ENCODE measurements at regions not wholly inside any gene's neighbourhood (a gene's known extent, or its start where the extent isn't known, plus 50 kb on each side); places are given as distances from the start of the nearest gene placed in this dataset.

DNA sequence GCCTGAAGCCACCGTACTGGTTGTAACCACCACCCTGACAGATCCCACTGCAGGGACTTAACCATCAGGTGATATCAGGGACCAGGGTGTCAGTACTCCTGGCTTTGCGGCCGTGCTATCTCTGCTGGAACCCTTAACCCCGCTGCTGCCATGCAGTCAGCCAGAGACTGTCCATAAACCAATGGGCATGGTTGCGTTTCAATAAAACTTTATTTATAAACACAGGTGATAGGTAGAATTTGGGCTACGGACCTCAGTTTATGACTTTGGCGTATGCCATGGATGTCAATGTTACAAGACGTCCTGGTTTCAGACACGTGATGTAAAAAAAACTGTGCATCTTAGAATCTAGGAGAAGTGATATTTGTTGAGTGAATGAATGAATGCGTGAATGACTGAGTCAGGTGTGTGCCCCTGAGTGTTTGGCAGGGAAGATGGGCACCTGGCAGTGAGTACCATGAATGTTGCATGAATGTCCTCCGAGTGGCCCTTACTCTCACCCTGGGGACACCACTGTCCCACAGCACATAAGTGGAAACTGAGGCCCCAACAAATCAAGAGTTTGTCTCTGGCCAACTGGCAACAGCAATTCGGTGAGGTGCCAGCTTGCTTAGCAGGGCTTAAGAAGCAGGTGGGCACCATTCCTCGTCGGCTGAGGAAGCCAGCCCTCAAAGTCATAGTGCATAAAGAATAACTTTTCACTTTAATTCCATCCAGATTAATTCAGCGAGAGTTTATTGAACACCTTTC is 64.0 kb upstream of the APCDD1L start:
- no peak for TF ChIP-seq MXD3 (CRISPR knock-in tag; IDR thresholded peaks at IDR 0.05)
- 0 out of 2 replicates have a peak, but pooled peaks have one; percentile 9 for TF ChIP-seq ZNF558 (CRISPR knock-in tag; IDR thresholded peaks at IDR 0.05; ENCODE audit: borderline replicate concordance)
- no peak for TF ChIP-seq ZBTB1 (CRISPR knock-in tag; IDR thresholded peaks at IDR 0.05; ENCODE audit: borderline replicate concordance)
- TF ChIP-seq ZNF562 (CRISPR knock-in tag; IDR thresholded peaks at IDR 0.05; ENCODE audit: borderline replicate concordance), result 0 out of 2 replicates have a peak, but pooled peaks have one; percentile 8
- TF ChIP-seq, protein P1, sequence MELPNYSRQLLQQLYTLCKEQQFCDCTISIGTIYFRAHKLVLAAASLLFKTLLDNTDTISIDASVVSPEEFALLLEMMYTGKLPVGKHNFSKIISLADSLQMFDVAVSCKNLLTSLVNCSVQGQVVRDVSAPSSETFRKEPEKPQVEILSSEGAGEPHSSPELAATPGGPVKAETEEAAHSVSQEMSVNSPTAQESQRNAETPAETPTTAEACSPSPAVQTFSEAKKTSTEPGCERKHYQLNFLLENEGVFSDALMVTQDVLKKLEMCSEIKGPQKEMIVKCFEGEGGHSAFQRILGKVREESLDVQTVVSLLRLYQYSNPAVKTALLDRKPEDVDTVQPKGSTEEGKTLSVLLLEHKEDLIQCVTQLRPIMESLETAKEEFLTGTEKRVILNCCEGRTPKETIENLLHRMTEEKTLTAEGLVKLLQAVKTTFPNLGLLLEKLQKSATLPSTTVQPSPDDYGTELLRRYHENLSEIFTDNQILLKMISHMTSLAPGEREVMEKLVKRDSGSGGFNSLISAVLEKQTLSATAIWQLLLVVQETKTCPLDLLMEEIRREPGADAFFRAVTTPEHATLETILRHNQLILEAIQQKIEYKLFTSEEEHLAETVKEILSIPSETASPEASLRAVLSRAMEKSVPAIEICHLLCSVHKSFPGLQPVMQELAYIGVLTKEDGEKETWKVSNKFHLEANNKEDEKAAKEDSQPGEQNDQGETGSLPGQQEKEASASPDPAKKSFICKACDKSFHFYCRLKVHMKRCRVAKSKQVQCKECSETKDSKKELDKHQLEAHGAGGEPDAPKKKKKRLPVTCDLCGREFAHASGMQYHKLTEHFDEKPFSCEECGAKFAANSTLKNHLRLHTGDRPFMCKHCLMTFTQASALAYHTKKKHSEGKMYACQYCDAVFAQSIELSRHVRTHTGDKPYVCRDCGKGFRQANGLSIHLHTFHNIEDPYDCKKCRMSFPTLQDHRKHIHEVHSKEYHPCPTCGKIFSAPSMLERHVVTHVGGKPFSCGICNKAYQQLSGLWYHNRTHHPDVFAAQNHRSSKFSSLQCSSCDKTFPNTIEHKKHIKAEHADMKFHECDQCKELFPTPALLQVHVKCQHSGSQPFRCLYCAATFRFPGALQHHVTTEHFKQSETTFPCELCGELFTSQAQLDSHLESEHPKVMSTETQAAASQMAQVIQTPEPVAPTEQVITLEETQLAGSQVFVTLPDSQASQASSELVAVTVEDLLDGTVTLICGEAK (IDR thresholded peaks at IDR 0.05), result no peak; the same call in 1 of the 2 replicates
- TF ChIP-seq, protein P1 (CRISPR knock-in tag; IDR thresholded peaks at IDR 0.05), result peak; percentile 97
- no peak for TF ChIP-seq TIGD3 (CRISPR knock-in tag; IDR thresholded peaks at IDR 0.05; ENCODE audit: borderline replicate concordance)
- no peak for TF ChIP-seq ZNF883 (CRISPR knock-in tag; IDR thresholded peaks at IDR 0.05; ENCODE audit: not compliant biosample characterization)
- H3K9ac ChIP-seq (ENCODE audit: insufficient read depth, low read depth, low read length), result no peak overlapping the region
- H3K27me3 ChIP-seq (ENCODE audit: control insufficient read depth in 1 of 2, insufficient read depth in 2 of 2, low read length in 2 of 2), result peaks cover 21 to 88% of the 10 kb centered on the region in 2 experiments; a peak in 4 of 5 replicates
- WGBS (ENCODE audit: low lambda C conversion rate), result 21% methylated on average over 15 of the region's 15 CpGs
- FAIRE-seq (no peak), DNase-seq (ENCODE audit: low spot score) (no peak), ATAC-seq (no peak)
- intact Hi-C loops (cut with micrococcal nuclease; ENCODE audit: unreplicated experiment) (no loop called here), in situ Hi-C loops (cut with HindIII; ENCODE audit: extremely low pct_ligation_motif_present, low pct_unique_long_range_greater_than_20kb) (no loop called here)
- no peaks in the 10 kb centered on the region for H3K36me3 ChIP-seq (replicated peaks in 1 of 2; ENCODE audit: control insufficient read depth in 1 of 2, insufficient read depth in 2 of 2, low read length in 2 of 2)
- H3K27ac ChIP-seq (ENCODE audit: extremely low read length, insufficient read depth, low read length), result no peak overlapping the region
- H3K4me2 ChIP-seq (ENCODE audit: low read depth, low read length), result no peak overlapping the region
- ChIA-PET CTCF (ENCODE audit: low intra/inter-chr PET ratio, low total read pairs) (no interaction called here), POLR2A (no interaction called here)
- no peak overlapping the region for H2AFZ ChIP-seq (ENCODE audit: low read length)
- no TSS peak for BruUV-seq (replicated peaks)
- no peaks in the 10 kb centered on the region for H4K20me1 ChIP-seq (ENCODE audit: insufficient read depth, low read length)
- no peaks in the 10 kb centered on the region for H3K9me3 ChIP-seq (ENCODE audit: low read length)
- no peak overlapping the region for H3K4me3 ChIP-seq (replicated peaks in 1 of 3; ENCODE audit: insufficient read depth in 1 of 3, low read depth in 2 of 3, low read length in 3 of 3)
- H3K4me1 ChIP-seq (ENCODE audit: insufficient read depth, low read length), result no peaks in the 10 kb centered on the region
- H3K79me2 ChIP-seq (ENCODE audit: insufficient read depth, low read length), result no peaks in the 10 kb centered on the region
